NB4 (cell line): ENCODE measurements at regions not wholly inside any gene's neighbourhood (a gene's known extent, or its start where the extent isn't known, plus 50 kb on each side); places are given as distances from the start of the nearest gene placed in this dataset.

Source experiments
- DNase-seq: peaks from one replicate; pipeline ENCODE4 v3.0.0; 2010; ENCODE audit warnings: low read depth
- H3K4me3 ChIP-seq: one replicate; pipeline ENCODE4 v1.5.1; 2011; ENCODE audit warnings: mild to moderate bottlenecking, low read depth, low read length, moderate library complexity
- MYC ChIP-seq: IDR thresholded peaks from 2 replicates; pipeline ENCODE4 v1.6.1; 2011; ENCODE audit warnings: low read depth, low read length
- POLR2A ChIP-seq: IDR thresholded peaks from 2 replicates; pipeline ENCODE4 v1.6.1; 2011; ENCODE audit warnings: mild to moderate bottlenecking; ENCODE audit not compliant: insufficient read length; ENCODE audit errors: extremely low read depth
- TF ChIP-seq, protein P1 (sequence below): IDR thresholded peaks from 2 replicates; pipeline ENCODE4 v1.6.1; 2011; ENCODE audit warnings: low read depth, low read length
- TF ChIP-seq, protein P2 (sequence below): IDR thresholded peaks from one replicate; pipeline ENCODE4 v1.5.1; 2012; ENCODE audit warnings: low read depth, low read length

DNA sequence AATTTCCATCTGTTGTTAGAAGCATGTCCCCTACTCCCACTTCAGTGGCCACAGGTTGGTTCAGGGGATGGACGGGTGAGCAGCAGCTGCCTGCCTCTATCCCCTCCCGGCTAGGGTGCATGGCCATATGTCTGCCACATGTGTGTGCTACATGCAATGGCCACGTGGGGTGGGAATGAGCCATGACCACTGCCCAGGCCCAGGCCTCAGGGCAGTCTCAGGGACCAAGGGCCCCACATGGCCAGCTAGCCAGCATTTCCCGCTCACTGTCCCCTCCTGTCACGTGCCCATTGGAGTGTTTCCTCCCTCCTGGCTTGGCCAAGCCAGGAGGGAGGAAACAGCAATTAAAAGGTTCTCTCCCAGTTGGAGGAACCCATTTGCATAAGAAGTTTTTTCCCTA is 117.1 kb downstream of the KCNS3 start:
- no peak overlapping the region for H3K4me3 ChIP-seq
- no peak for DNase-seq
- TF ChIP-seq, protein P1, sequence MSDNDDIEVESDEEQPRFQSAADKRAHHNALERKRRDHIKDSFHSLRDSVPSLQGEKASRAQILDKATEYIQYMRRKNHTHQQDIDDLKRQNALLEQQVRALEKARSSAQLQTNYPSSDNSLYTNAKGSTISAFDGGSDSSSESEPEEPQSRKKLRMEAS = no peak
- TF ChIP-seq, protein P2, sequence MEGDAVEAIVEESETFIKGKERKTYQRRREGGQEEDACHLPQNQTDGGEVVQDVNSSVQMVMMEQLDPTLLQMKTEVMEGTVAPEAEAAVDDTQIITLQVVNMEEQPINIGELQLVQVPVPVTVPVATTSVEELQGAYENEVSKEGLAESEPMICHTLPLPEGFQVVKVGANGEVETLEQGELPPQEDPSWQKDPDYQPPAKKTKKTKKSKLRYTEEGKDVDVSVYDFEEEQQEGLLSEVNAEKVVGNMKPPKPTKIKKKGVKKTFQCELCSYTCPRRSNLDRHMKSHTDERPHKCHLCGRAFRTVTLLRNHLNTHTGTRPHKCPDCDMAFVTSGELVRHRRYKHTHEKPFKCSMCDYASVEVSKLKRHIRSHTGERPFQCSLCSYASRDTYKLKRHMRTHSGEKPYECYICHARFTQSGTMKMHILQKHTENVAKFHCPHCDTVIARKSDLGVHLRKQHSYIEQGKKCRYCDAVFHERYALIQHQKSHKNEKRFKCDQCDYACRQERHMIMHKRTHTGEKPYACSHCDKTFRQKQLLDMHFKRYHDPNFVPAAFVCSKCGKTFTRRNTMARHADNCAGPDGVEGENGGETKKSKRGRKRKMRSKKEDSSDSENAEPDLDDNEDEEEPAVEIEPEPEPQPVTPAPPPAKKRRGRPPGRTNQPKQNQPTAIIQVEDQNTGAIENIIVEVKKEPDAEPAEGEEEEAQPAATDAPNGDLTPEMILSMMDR = no peak
- TF ChIP-seq MYC (no peak), POLR2A (no peak)
